Mesenchymal stem cell (in vitro differentiated cells and primary cell): ENCODE measurements at regions not wholly inside any gene's neighbourhood (a gene's known extent, or its start where the extent isn't known, plus 50 kb on each side); places are given as distances from the start of the nearest gene placed in this dataset.

ENCODE experiments used
- DNase-seq: peaks from one replicate; pipeline ENCODE4 v3.0.0-alpha.2; 2013
- H2AFZ ChIP-seq: one replicate; pipeline ENCODE4 v1.6.1; 2013; ENCODE audit warnings: low read depth, mild to moderate bottlenecking, control low read depth, inconsistent platforms, low read length, moderate library complexity
- H2AK5ac ChIP-seq: 2 replicates; pipeline ENCODE4 v1.6.1; 2013; ENCODE audit warnings: low read length, moderate library complexity, mild to moderate bottlenecking, inconsistent platforms; ENCODE audit not compliant: severe bottlenecking
- H2BK120ac ChIP-seq: one replicate; pipeline ENCODE4 v1.6.1; 2013; ENCODE audit warnings: low read depth, mild to moderate bottlenecking, inconsistent platforms, low read length, moderate library complexity
- H2BK12ac ChIP-seq, 2 experiments: one replicate each; pipeline ENCODE4 v1.6.1; 2013; ENCODE audit warnings: inconsistent platforms in 2 of 2, low read length in 2 of 2, mild to moderate bottlenecking in 2 of 2, moderate library complexity in 2 of 2, control low read depth in 1 of 2
- H2BK15ac ChIP-seq: one replicate; pipeline ENCODE4 v1.6.1; 2013; ENCODE audit warnings: mild to moderate bottlenecking, low read depth, inconsistent platforms; ENCODE audit not compliant: poor library complexity, severe bottlenecking
- H2BK5ac ChIP-seq: 2 replicates; pipeline ENCODE4 v1.6.1; 2013; ENCODE audit warnings: low read depth, mild to moderate bottlenecking, low read length, control low read depth, inconsistent platforms; ENCODE audit not compliant: poor library complexity, severe bottlenecking
- H3K14ac ChIP-seq, 2 experiments: one replicate each; pipeline ENCODE4 v1.6.1; 2013; ENCODE audit warnings: inconsistent platforms in 2 of 2, low read length in 2 of 2, control low read depth in 1 of 2, mild to moderate bottlenecking in 1 of 2, moderate library complexity in 1 of 2
- H3K18ac ChIP-seq, 2 experiments: one replicate each; pipeline ENCODE4 v1.6.1; 2013; ENCODE audit warnings: inconsistent platforms in 2 of 2, low read length in 2 of 2, control low read depth in 1 of 2, low read depth in 1 of 2, mild to moderate bottlenecking in 1 of 2
- H3K23ac ChIP-seq, 2 experiments: one replicate each; pipeline ENCODE4 v1.6.1; 2013; ENCODE audit warnings: inconsistent platforms in 2 of 2, low read length in 2 of 2, mild to moderate bottlenecking in 2 of 2, moderate library complexity in 2 of 2, control low read depth in 1 of 2
- H3K27ac ChIP-seq: 2 replicates; pipeline ENCODE4 v1.5.1; 2013; ENCODE audit warnings: mild to moderate bottlenecking, moderate library complexity, low read length, control low read depth, inconsistent platforms; ENCODE audit not compliant: poor library complexity, severe bottlenecking
- H3K27me3 ChIP-seq, 2 experiments: 2 replicates each; pipeline versions ENCODE4 v1.6.1 to v1.7.0; 2013; ENCODE audit warnings: low read length in 2 of 2, mild to moderate bottlenecking in 2 of 2, moderate library complexity in 2 of 2, control low read depth in 1 of 2, inconsistent platforms in 1 of 2; ENCODE audit not compliant: control insufficient read depth in 1 of 2, insufficient read depth in 1 of 2
- H3K36me3 ChIP-seq, 2 experiments: 2 replicates each; pipeline versions ENCODE4 v1.6.1 to v1.7.0; 2013; ENCODE audit warnings: low read length in 2 of 2, control low read depth in 1 of 2, inconsistent platforms in 1 of 2, low read depth in 1 of 2, mild to moderate bottlenecking in 1 of 2; ENCODE audit not compliant: insufficient read depth in 2 of 2, control insufficient read depth in 1 of 2
- H3K4ac ChIP-seq, 2 experiments: one replicate each; pipeline ENCODE4 v1.6.1; 2013; ENCODE audit warnings: inconsistent platforms in 2 of 2, low read length in 2 of 2, mild to moderate bottlenecking in 2 of 2, moderate library complexity in 2 of 2, control low read depth in 1 of 2, low read depth in 1 of 2
- H3K4me1 ChIP-seq: 2 replicates; pipeline ENCODE4 v1.6.1; 2013; ENCODE audit warnings: low read depth, low read length, control low read depth; ENCODE audit not compliant: control insufficient read depth, insufficient read depth
- H3K4me2 ChIP-seq: 2 replicates; pipeline ENCODE4 v1.6.1; 2013; ENCODE audit warnings: low read length, mild to moderate bottlenecking, inconsistent platforms; ENCODE audit not compliant: poor library complexity, severe bottlenecking
- H3K4me3 ChIP-seq, 2 experiments: 2 replicates each; pipeline versions ENCODE4 v1.5.1 to v1.7.0; 2013; ENCODE audit warnings: low read length in 2 of 2, mild to moderate bottlenecking in 2 of 2, control low read depth in 1 of 2, low read depth in 1 of 2; ENCODE audit not compliant: insufficient read depth in 1 of 2
- H3K79me1 ChIP-seq: replicated peaks from 2 replicates; pipeline ENCODE4 v1.6.1; 2013; ENCODE audit warnings: mild to moderate bottlenecking, control low read depth, low read length, inconsistent platforms; ENCODE audit not compliant: poor library complexity, severe bottlenecking
- H3K9ac ChIP-seq: 2 replicates; pipeline ENCODE4 v1.7.0; 2013; ENCODE audit warnings: mild to moderate bottlenecking, low read length, moderate library complexity
- H3K9me3 ChIP-seq: 2 replicates; pipeline ENCODE4 v1.7.0; 2013; ENCODE audit warnings: mild to moderate bottlenecking, low read length; ENCODE audit not compliant: control insufficient read depth
- H4K8ac ChIP-seq: one replicate; pipeline ENCODE4 v1.6.1; 2013; ENCODE audit warnings: inconsistent platforms, mild to moderate bottlenecking, low read length, moderate library complexity
- H4K91ac ChIP-seq: one replicate; pipeline ENCODE4 v1.6.1; 2013; ENCODE audit warnings: mild to moderate bottlenecking, low read length, inconsistent platforms
- WGBS: methylation state at CpG from one replicate; pipeline ENCODE4 v1.1.7; 2013; ENCODE audit warnings: mixed read lengths; 5-methylcytosine and 5-hydroxymethylcytosine counted together

- no peak overlapping the region for H2BK120ac ChIP-seq
- H3K4ac ChIP-seq, result no peak overlapping the region
- no peak overlapping the region for H4K91ac ChIP-seq
- no peak overlapping the region for H3K4me2 ChIP-seq
- H2BK12ac ChIP-seq, result no peak overlapping the region
- H3K4me1 ChIP-seq, result no peaks in the 10 kb centered on the region
- no peaks in the 10 kb centered on the region for H3K79me1 ChIP-seq
- DNase-seq, result no peak
- peaks cover 0 to 3% of the 10 kb centered on the region in 2 experiments for H3K27me3 ChIP-seq
- no peak overlapping the region for H2BK15ac ChIP-seq
- no peaks in the 10 kb centered on the region for H3K36me3 ChIP-seq
- no peak overlapping the region for H3K18ac ChIP-seq
- no peak overlapping the region for H4K8ac ChIP-seq
- H2AFZ ChIP-seq, result no peak overlapping the region
- no peak overlapping the region for H3K27ac ChIP-seq
- H3K9me3 ChIP-seq, result no peaks in the 10 kb centered on the region
- no peak overlapping the region for H3K23ac ChIP-seq
- H3K4me3 ChIP-seq, result no peak overlapping the region
- H2BK5ac ChIP-seq, result no peak overlapping the region
- H3K9ac ChIP-seq, result no peak overlapping the region
- H2AK5ac ChIP-seq, result no peak overlapping the region
- H3K14ac ChIP-seq, result no peak overlapping the region
These were observed 89.4 kb upstream of the FAM136A start for GRCh38 chr2:70391259-70391658.

DNA sequence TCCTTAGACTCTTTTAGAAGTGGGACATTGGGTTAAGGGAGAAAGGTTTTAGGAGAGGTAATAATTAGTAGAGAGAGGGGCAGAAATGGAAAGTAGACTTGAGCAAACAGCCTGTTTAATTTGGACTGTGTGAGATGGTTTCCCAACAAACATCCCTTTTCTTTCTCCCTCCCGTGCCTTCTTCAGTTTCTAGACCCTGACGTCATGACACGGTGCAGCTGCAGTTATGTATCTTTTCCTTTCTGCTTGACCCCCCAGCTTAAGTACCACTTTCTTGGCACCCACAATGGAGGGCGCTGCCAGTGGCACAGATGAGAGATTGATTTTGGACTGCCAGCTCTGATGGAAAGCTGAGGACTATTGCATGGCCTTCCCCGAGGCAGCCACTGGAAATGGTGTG, 86.9 kb upstream of the FAM136A start:
- H4K8ac ChIP-seq, result no peak overlapping the region
- H3K27ac ChIP-seq, result no peak overlapping the region
- no peak overlapping the region for H2AK5ac ChIP-seq
- no peak overlapping the region for H2BK12ac ChIP-seq
- H3K36me3 ChIP-seq, result no peaks in the 10 kb centered on the region
- H3K79me1 ChIP-seq, result no peaks in the 10 kb centered on the region
- H3K4ac ChIP-seq, result no peak overlapping the region
- no peak overlapping the region for H2BK5ac ChIP-seq
- no peak overlapping the region for H2BK15ac ChIP-seq
- H3K27me3 ChIP-seq, result peaks cover 0 to 3% of the 10 kb centered on the region in 2 experiments
- H3K4me3 ChIP-seq, result no peak overlapping the region
- H4K91ac ChIP-seq, result no peak overlapping the region
- 71% methylated on average over 5 of the region's 5 CpGs for WGBS
- no peak overlapping the region for H3K18ac ChIP-seq
- H3K4me1 ChIP-seq, result no peaks in the 10 kb centered on the region
- no peak overlapping the region for H3K14ac ChIP-seq
- H3K23ac ChIP-seq, result no peak overlapping the region
- DNase-seq, result no peak
- no peak overlapping the region for H2BK120ac ChIP-seq
- H3K9me3 ChIP-seq, result no peaks in the 10 kb centered on the region
- H3K4me2 ChIP-seq, result no peak overlapping the region
- H2AFZ ChIP-seq, result no peak overlapping the region
- H3K9ac ChIP-seq, result no peak overlapping the region

DNA sequence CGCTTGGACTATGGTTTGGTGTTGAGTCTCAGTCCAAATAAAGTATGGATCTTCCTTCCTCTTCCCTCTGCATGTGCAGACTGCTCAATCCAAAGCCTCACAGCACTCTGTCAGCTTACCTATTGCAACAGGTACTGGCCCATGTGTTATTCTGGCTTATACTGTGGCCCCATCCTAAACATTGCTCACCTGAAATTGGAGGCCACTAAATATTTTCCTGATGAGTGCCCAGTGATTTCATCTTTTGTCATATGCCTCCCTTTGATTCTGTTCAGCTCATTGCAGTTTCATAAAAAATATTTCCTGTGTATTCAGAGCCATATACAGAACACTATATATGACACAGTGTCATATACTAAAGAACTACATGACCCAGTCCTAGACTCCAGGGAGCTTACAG, 86.3 kb upstream of the FAM136A start:
- Histone ChIP-seq H3K4me1 (no peaks in the 10 kb centered on the region), H3K18ac (no peak overlapping the region), H3K27me3 (peaks cover 0 to 3% of the 10 kb centered on the region in 2 experiments), H3K4me3 (no peak overlapping the region), H3K27ac (no peak overlapping the region), H3K9ac (no peak overlapping the region), H2BK5ac (no peak overlapping the region), H3K4ac (no peak overlapping the region), H2AK5ac (no peak overlapping the region), H4K91ac (no peak overlapping the region), H3K9me3 (no peaks in the 10 kb centered on the region), H3K79me1 (no peaks in the 10 kb centered on the region), H2BK120ac (no peak overlapping the region), H3K36me3 (no peaks in the 10 kb centered on the region), H3K4me2 (no peak overlapping the region), H3K14ac (no peak overlapping the region), H3K23ac (no peak overlapping the region), H2BK12ac (no peak overlapping the region), H2BK15ac (no peak overlapping the region), H2AFZ (no peak overlapping the region), H4K8ac (no peak overlapping the region)
- no peak for DNase-seq
- WGBS, result 85% methylated on average over 1 of the region's 1 CpG

- no peak overlapping the region for H3K18ac ChIP-seq
- 73% methylated on average over 10 of the region's 11 CpGs for WGBS
These were observed 84.2 kb upstream of the FAM136A start for GRCh38 chr2:70385966-70386595.

More at GRCh38 chr2:70385966-70386595, 84.2 kb upstream of the FAM136A start:
- H3K14ac ChIP-seq, result no peak overlapping the region
- no peak overlapping the region for H3K4me3 ChIP-seq
- no peak overlapping the region for H2BK120ac ChIP-seq
- no peak overlapping the region for H2AFZ ChIP-seq
- H2BK5ac ChIP-seq, result no peak overlapping the region
- no peak overlapping the region for H4K8ac ChIP-seq
- H3K27me3 ChIP-seq, result peaks cover 0 to 12% of the 10 kb centered on the region in 2 experiments
- H2AK5ac ChIP-seq, result no peak overlapping the region
- no peaks in the 10 kb centered on the region for H3K36me3 ChIP-seq
- H3K4me1 ChIP-seq, result no peaks in the 10 kb centered on the region
- H2BK15ac ChIP-seq, result no peak overlapping the region
- H3K4me2 ChIP-seq, result no peak overlapping the region
- no peak overlapping the region for H3K9ac ChIP-seq
- H3K27ac ChIP-seq, result no peak overlapping the region
- H3K9me3 ChIP-seq, result no peaks in the 10 kb centered on the region
- no peak for DNase-seq
- H4K91ac ChIP-seq, result no peak overlapping the region
- no peak overlapping the region for H3K4ac ChIP-seq
- no peaks in the 10 kb centered on the region for H3K79me1 ChIP-seq
- no peak overlapping the region for H3K23ac ChIP-seq
- H2BK12ac ChIP-seq, result no peak overlapping the region
